LHCN-M2 (cell line): ENCODE measurements at regions not wholly inside any gene's neighbourhood (a gene's known extent, or its start where the extent isn't known, plus 50 kb on each side); places are given as distances from the start of the nearest gene placed in this dataset.
A peak's percentile ranks its signal among the peaks of the same experiment; 100 is the strongest.
"Not testable (repeated sequence)": the region's sequence is repeated elsewhere in the genome, so short reads cannot be mapped to it uniquely, and the experiment has no call there.

Experiments used
- DNase-seq: peaks from one replicate; pipeline ENCODE4 v3.0.0-alpha.2; 2012; ENCODE audit warnings: low read depth

DNA sequence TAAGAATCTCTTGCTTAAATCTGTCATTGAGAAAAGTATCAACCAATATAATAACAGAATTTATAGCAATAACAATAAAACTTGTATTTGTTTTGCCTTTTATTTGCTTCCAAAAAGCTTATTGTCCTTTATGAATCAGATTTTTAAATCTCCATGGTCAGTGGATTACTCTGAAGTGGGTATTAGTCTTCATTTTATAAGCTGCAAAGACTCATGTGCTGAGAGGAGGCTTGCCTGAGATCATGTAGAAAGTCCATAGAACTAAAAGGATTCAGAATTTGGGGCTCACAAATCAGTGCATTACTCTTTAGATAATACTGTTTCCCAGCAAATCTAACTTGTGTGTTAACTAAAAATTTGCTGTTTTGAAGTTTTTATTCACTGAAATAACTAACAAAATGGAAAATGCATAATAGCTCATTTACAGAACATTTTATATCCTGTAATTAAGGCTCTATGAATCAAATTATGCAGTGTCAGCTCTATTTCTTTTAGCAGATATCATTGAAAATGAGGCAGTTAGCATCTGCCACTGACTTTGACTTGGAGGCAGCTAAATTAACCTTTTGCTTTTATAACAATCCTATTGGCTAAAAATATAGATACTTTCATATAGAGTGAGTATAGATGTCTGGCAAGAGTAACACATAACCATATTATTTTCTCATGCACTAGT, 781.1 kb upstream of the CITED2 start:
- DNase-seq = no peak

- peak; percentile 42 for DNase-seq
These were observed 779.3 kb upstream of the CITED2 start for GRCh38 chr6:140153703-140154102.

DNA sequence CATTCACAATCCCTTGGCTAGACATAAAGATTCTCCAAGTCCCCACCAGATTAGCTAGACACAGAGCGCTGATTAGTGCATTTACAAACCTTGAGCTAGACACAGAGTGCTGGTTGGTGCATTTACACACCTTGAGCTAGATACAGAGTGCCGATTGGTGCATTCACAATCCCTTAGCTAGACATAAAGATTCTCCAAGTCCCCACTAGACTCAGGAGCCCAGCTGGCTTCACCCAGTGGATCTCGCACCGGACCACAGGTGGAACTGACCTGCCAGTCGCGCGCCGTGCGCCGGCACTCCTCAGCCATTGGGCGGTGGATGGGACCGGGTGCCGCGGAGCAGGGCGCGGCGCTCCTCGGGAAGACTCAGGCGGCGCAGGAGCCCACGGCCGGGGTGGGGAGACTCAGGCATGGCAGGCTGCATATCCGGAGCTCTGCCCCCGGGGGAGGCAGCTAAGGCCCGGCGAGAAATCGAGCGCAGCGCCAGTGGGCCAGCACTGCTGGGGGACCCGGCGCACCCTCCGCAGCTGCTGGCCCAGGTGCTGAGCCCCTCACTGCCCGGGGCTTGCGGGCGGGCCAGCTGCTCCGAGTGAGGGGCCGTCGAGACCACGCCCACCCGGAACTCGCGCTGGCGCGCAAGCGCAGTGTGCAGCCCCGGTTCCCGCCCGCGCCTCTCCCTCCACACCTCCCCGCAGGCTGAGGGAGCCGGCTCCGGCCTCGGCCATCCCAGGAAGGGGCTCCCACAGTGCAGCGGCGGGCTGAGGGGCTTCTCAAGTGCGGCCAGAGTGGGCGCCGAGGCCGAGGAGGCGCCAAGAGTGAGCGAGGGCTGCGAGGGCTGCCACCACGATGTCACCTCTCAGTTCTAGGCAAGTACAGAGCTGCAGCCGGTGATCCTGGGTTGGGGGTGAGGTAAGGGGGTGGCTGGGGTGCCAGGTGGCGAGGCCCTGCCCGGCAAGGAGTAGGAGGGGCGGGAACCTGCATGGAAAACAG, 773.7 kb upstream of the CITED2 start:
- not testable (repeated sequence) for DNase-seq

DNA sequence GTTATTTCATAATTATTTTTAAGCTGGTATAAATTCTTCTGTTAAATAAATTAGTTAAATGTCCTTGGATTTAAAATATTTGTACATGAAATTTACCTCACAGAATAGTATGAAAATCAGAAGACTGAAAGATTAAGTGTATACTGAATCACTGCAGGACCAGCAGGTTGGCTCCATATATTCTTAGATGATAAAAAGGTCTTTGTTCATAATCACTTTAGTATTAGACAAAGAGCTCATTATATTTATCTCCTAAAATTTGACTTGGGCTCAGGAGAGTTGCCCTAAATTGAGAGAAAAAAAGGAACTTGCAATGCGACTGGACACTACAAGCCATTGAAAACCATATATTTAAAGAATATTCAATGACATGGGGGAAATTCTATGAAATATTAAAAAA, 766.4 kb upstream of the CITED2 start:
- DNase-seq = no peak

DNA sequence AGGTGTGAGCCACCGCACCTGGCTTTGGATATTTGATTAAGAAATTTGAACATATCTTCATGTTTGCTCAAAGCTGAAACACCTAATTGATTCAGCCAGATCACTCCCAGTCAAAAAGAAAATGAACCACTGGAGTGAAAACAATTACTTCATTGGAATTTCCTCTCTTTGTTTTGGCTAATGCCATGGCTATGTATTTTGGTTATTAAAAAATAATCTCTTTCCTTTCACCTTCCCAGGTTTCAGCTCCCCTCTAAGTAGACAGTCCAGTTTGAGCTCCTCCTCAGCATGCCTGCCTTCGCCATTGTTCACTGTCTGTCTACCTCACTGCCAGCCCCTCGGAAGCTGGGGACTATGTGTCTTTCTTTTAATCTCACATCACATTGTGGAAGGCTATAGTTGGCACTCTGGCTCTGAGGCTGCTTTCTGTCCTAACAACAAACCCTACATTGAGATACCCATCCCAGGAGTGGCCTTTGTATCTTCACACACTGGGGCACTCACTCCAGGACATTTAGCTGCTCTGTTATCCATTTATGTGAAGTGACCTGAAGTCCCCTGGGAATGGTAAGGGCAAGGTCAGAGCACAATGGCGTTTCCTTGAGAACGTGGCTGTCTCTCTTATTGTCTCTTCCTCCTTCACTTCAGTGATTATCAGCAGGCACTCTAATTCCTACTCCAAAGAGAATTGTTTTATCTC, 764.0 kb upstream of the CITED2 start:
- no peak for DNase-seq

- DNase-seq = no peak
These were observed 759.8 kb upstream of the CITED2 start for GRCh38 chr6:140134224-140134623.

GRCh38 chr6:140130074-140130473, 755.6 kb upstream of the CITED2 start:
- DNase-seq = peak; percentile 8

GRCh38 chr6:140124498-140124897, 750.0 kb upstream of the CITED2 start:
- no peak for DNase-seq

- no peak for DNase-seq
These were observed 733.7 kb upstream of the CITED2 start for GRCh38 chr6:140108167-140108566.

DNA sequence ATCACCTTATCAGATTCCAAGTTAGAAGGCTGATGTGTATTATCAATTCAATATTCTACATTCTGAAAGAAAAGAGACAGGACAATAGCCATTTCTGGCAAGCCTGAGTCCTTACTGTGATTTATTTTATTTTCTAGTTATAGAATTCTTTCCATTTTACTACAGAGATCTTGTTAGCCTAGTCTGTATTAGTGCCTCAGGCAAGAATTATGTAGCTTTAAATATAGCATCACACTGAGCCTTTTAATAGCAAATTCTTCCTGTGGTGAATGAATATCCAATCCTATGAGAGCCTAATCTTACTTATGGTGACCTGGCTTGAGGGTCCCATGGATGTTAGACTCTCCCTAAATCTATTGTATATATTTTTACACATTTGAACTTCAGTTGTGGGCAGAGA, 732.8 kb upstream of the CITED2 start:
- no peak for DNase-seq

DNA sequence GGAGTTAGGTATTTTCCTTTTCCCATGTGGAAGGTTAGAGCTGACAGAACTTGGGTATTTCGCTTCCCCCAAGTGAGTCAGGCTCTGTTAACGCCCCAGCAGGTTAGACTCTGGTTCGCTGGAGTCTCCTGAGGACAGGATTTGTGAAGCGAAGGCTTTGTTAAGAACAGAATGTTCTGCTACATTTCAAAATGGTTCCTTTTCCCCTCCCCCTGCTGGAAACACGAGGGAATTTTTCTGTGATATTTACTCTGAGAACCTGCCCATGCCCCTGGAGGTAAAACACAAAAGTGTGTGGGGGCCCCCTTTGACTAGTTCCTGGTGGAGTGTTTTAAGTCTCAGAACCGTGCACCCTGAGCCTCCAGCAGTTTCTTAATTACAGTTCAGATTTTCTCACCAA, 731.4 kb upstream of the CITED2 start:
- DNase-seq = peak; percentile 57

- DNase-seq = no peak
These were observed 730.8 kb upstream of the CITED2 start for GRCh38 chr6:140105241-140105640.

DNA sequence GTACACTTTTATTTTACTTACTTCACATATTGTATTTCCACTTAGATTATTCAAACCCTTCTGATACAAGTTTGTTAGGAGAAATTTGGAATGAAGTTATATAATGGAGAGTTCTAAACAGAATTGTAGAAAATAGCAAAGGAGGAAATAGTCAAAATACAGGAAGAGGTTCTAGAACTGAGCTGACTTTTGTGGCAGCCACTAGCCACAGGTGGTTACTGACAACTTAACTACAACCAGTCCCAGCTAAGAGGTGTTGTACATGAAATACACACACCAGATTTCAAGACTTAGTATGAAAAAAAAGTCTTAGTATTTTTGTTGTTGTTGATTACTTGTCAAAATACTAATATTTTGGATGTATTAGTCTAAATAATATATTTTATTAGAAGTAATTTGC, 727.4 kb upstream of the CITED2 start:
- DNase-seq = no peak

GRCh38 chr6:140101367-140101766, 726.9 kb upstream of the CITED2 start:
- peak; percentile 50 for DNase-seq

GRCh38 chr6:140095532-140095931, 721.1 kb upstream of the CITED2 start:
- no peak for DNase-seq

GRCh38 chr6:140091895-140092294, 717.4 kb upstream of the CITED2 start:
- no peak for DNase-seq

- DNase-seq = no peak
These were observed 716.4 kb upstream of the CITED2 start for GRCh38 chr6:140090871-140091270.

DNA sequence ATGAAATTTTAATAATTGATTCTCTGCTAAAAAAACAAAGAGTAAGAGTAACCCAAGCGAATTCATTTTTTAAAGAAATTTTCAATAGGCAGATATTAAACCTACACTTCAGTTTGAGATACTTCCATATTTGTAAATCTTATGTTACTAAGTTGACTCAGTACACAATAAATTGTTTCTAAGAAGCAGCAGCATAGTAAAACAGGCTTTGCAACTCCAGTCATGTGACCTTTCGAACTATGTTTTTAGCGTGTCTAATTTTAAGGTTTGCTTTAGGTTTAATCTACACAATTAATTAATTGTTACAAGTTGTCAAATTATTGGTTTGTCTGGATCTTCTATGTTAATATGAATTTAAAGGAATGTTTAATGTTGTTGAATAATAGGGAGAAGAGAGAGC, 708.9 kb upstream of the CITED2 start:
- no peak for DNase-seq

DNA sequence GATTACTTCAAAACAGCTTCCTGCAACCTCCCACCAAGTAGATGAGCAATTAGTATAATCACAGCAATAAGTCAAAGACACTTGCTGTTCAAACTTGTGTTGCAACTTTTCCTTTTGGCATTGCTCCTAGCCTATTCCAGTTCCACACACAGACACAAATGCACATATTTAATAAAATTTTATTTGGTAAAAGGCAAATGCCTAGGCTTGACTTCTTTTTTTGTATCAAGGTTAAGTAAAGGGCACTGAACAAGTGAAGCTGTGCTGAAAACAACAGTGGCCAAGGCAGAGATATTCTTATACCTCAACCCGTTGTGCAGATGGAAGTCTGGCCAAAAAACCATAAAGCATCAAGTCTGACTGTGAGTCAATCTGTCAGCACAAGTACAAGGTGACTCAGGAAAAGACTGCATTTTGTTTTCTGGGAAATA, 708.4 kb upstream of the CITED2 start:
- DNase-seq = peak; percentile 56

GRCh38 chr6:140079328-140079727, 704.9 kb upstream of the CITED2 start:
- peak; percentile 49 for DNase-seq

DNA sequence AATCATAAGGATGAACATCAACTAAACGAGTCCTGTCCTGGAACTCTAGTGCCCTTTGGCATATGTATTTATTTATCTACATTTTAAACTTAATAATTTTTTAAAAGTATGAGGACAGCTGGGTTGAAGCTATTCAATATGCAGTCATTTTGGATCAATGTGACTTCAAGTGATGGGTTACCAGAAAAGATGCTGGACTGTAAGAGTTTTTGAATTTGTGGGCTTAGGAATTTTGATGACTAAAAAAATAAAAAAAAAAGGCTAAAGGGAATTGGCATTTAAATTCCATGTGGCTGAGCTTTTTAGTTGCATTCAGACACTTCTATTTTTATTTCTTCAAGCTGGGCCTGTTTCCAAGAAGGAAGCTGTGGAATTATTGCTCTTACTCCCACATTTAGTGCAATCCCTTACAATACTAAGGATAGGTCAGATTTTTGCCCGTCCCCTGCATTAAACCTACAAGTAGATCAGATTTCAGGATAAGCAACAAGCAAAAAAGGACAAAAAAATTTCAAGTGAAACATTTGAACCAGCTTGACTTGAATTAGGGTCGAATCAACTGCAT, 704.2 kb upstream of the CITED2 start:
- DNase-seq = peak; percentile 90
